ENCODE measurements at regions not wholly inside any gene's neighbourhood (a gene's known extent, or its start where the extent isn't known, plus 50 kb on each side); places are given as distances from the start of the nearest gene placed in this dataset.

- TF ChIP-seq BHLHE40 (IDR thresholded peaks at IDR 0.05; ENCODE audit: borderline replicate concordance) = no peak
- no peak for TF ChIP-seq PKNOX1 (IDR thresholded peaks at IDR 0.05)
- no peak for TF ChIP-seq FOXK2 (IDR thresholded peaks at IDR 0.05)
- TF ChIP-seq FOXA1 (IDR thresholded peaks at IDR 0.05) = no peak
- no peak for TF ChIP-seq ELF4 (IDR thresholded peaks at IDR 0.05)
- TF ChIP-seq NFRKB (IDR thresholded peaks at IDR 0.05) = no peak
Measured at GRCh38 chr21:40926238-40926637, 79.3 kb upstream of the DSCAM start.

Measured in HEK293T (cell line).